SU-DHL-6 (cell line): ENCODE measurements at regions not wholly inside any gene's neighbourhood (a gene's known extent, or its start where the extent isn't known, plus 50 kb on each side); places are given as distances from the start of the nearest gene placed in this dataset.

ENCODE experiments used
- EZH2phosphoT487 ChIP-seq: fragments of 200-600 bp; sonication (generic), shearing (Covaris generic); conservative IDR thresholded peaks from 2 replicates; pipeline ENCODE4 v1.6.1; 2018; ENCODE audit warnings: mild to moderate bottlenecking, antibody characterized with exemption, low read length, moderate library complexity, mixed read lengths
- TF ChIP-seq, protein P1 (sequence below): fragments of 200-600 bp; sonication (generic); IDR thresholded peaks from one replicate; pipeline ENCODE4 v1.5.1; 2017; ENCODE audit warnings: antibody characterized with exemption, mild to moderate bottlenecking, low read length, moderate library complexity; ENCODE audit not compliant: insufficient read depth, poor library complexity, severe bottlenecking

DNA sequence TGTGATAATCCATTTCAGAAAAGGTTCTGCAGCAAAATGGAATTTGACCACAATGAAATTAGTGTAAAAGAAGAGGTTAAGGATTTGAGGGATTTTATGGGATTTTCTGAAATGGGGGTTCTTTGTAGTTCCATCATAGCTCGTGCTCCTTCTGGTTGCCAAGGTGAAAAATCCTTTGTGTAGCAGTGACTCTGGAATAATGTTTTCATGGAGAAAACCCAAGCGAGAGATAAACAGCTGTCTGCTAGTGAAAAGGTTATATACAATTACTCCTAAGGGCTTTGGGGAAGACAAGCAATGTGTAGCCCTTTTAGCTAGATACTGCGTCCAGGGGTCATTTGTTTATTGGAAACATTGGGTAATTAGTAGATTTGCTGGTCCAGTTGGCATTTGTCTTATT is 453.2 kb upstream of the DEPDC1 start:
- TF ChIP-seq, protein P1, sequence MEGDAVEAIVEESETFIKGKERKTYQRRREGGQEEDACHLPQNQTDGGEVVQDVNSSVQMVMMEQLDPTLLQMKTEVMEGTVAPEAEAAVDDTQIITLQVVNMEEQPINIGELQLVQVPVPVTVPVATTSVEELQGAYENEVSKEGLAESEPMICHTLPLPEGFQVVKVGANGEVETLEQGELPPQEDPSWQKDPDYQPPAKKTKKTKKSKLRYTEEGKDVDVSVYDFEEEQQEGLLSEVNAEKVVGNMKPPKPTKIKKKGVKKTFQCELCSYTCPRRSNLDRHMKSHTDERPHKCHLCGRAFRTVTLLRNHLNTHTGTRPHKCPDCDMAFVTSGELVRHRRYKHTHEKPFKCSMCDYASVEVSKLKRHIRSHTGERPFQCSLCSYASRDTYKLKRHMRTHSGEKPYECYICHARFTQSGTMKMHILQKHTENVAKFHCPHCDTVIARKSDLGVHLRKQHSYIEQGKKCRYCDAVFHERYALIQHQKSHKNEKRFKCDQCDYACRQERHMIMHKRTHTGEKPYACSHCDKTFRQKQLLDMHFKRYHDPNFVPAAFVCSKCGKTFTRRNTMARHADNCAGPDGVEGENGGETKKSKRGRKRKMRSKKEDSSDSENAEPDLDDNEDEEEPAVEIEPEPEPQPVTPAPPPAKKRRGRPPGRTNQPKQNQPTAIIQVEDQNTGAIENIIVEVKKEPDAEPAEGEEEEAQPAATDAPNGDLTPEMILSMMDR: no peak
- no peak for TF ChIP-seq EZH2phosphoT487
